ENCODE measurements at regions not wholly inside any gene's neighbourhood (a gene's known extent, or its start where the extent isn't known, plus 50 kb on each side); places are given as distances from the start of the nearest gene placed in this dataset.

GRCh38 chr7:156464339-156464738 is 176.2 kb upstream of the RNF32 start:
- no peak overlapping the region for H3K4me3 ChIP-seq (replicated peaks in 1 of 2; ENCODE audit: low read depth in 2 of 2, low read length in 2 of 2)
- TF ChIP-seq CTCF (IDR thresholded peaks at IDR 0.05; ENCODE audit: low read depth, low read length), result no peak
- DNase-seq (ENCODE audit: low read depth in 2 of 2), result no peak

GRCh38 chr7:156463280-156463679 is 177.3 kb upstream of the RNF32 start:
- DNase-seq (ENCODE audit: low read depth in 2 of 2), result no peak
- H3K4me3 ChIP-seq (replicated peaks in 1 of 2; ENCODE audit: low read depth in 2 of 2, low read length in 2 of 2), result no peak overlapping the region
- no peak for TF ChIP-seq CTCF (IDR thresholded peaks at IDR 0.05; ENCODE audit: low read depth, low read length)

GRCh38 chr7:156461881-156462665 is 178.5 kb upstream of the RNF32 start:
- DNase-seq (ENCODE audit: low read depth in 2 of 2), result no peak
- TF ChIP-seq CTCF (IDR thresholded peaks at IDR 0.05; ENCODE audit: low read depth, low read length), result no peak
- H3K4me3 ChIP-seq (replicated peaks in 1 of 2; ENCODE audit: low read depth in 2 of 2, low read length in 2 of 2), result no peak overlapping the region

GRCh38 chr7:156460858-156461627 is 179.5 kb upstream of the RNF32 start:
- no peak overlapping the region for H3K4me3 ChIP-seq (replicated peaks in 1 of 2; ENCODE audit: low read depth in 2 of 2, low read length in 2 of 2)
- TF ChIP-seq CTCF (IDR thresholded peaks at IDR 0.05; ENCODE audit: low read depth, low read length), result no peak
- no peak for DNase-seq (ENCODE audit: low read depth in 2 of 2)

- TF ChIP-seq CTCF (IDR thresholded peaks at IDR 0.05; ENCODE audit: low read depth, low read length), result no peak
- H3K4me3 ChIP-seq (replicated peaks in 1 of 2; ENCODE audit: low read depth in 2 of 2, low read length in 2 of 2), result no peak overlapping the region
- DNase-seq (ENCODE audit: low read depth in 2 of 2), result no peak
Observed at GRCh38 chr7:156459582-156459981, 181.0 kb upstream of the RNF32 start.

GRCh38 chr7:156459067-156459466 is 181.5 kb upstream of the RNF32 start:
- H3K4me3 ChIP-seq (replicated peaks in 1 of 2; ENCODE audit: low read depth in 2 of 2, low read length in 2 of 2), result no peak overlapping the region
- no peak for DNase-seq (ENCODE audit: low read depth in 2 of 2)
- TF ChIP-seq CTCF (IDR thresholded peaks at IDR 0.05; ENCODE audit: low read depth, low read length), result no peak
